ENCODE measurements at regions not wholly inside any gene's neighbourhood (a gene's known extent, or its start where the extent isn't known, plus 50 kb on each side); places are given as distances from the start of the nearest gene placed in this dataset.

DNA sequence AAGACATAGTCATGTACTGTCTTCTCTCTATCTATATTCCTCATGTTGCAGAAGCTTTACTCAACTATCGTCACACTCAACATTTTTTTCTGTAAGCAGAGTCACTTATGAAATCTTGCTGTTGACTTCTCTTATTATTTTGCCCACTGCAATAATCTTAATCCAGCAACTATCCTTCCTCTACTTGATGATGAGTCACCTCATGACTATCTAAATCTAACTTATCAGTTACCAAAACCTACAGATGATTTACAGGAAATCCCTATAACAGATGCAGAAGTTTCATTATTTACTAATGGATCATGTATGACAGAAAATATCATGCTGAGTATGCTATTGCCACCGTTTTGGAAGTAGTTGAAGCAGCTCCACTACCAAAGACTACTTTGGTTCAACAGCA is 378.9 kb downstream of the DUSP10 start:
- H3K9me3 Mint-ChIP-seq (ENCODE audit: unreplicated experiment) = no peaks in the 10 kb centered on the region

GRCh38 chr1:221366495-221367110 is 375.3 kb downstream of the DUSP10 start:
- Mint-ChIP-seq H3K4me1 (ENCODE audit: low read depth, unreplicated experiment) (peaks cover 1% of the 10 kb centered on the region), H3K9me3 (ENCODE audit: unreplicated experiment) (peaks cover 2% of the 10 kb centered on the region), H3K4me3 (ENCODE audit: unreplicated experiment) (no peak overlapping the region), H3K36me3 (ENCODE audit: low read depth, unreplicated experiment) (no peaks in the 10 kb centered on the region), H3K27me3 (ENCODE audit: low read depth, unreplicated experiment) (no peaks in the 10 kb centered on the region), H3K27ac (ENCODE audit: unreplicated experiment) (no peak overlapping the region)
- TF ChIP-seq CTCF (IDR thresholded peaks at IDR 0.05; ENCODE audit: insufficient read depth, low read depth, low read length) (no peak), EZH2 (IDR thresholded peaks at IDR 0.05; ENCODE audit: insufficient read depth, low read length) (no peak)
- Histone ChIP-seq H3K4me3 (ENCODE audit: insufficient read depth, low read depth, low read length) (no peak overlapping the region), H2AFZ (ENCODE audit: low read depth, low read length) (no peak overlapping the region), H3K36me3 (ENCODE audit: insufficient read depth, low read length) (no peaks in the 10 kb centered on the region), H3K79me2 (ENCODE audit: insufficient read depth, low read length) (no peaks in the 10 kb centered on the region), H3K9ac (ENCODE audit: low read length) (no peak overlapping the region), H3K27ac (ENCODE audit: low read depth, low read length) (no peak overlapping the region), H3K4me1 (ENCODE audit: insufficient read depth, low read length) (no peaks in the 10 kb centered on the region), H3K4me2 (ENCODE audit: low read length) (no peak overlapping the region), H3K9me3 (ENCODE audit: insufficient read depth, low read depth, low read length) (no peaks in the 10 kb centered on the region), H3K27me3 (ENCODE audit: insufficient read depth, low read length) (no peaks in the 10 kb centered on the region), H4K20me1 (ENCODE audit: insufficient read depth, low read length) (no peaks in the 10 kb centered on the region)
- FAIRE-seq (no peak), DNase-seq (ENCODE audit: low read depth) (no peak)

More for the DNA sequence above, 378.9 kb downstream of the DUSP10 start:
- H3K27ac Mint-ChIP-seq (ENCODE audit: unreplicated experiment) = no peak overlapping the region
- no peaks in the 10 kb centered on the region for H3K27me3 Mint-ChIP-seq (ENCODE audit: low read depth, unreplicated experiment)
- no peak for DNase-seq (ENCODE audit: low read depth)
- Histone ChIP-seq H3K4me2 (ENCODE audit: low read length) (no peak overlapping the region), H2AFZ (ENCODE audit: low read depth, low read length) (no peak overlapping the region), H3K9me3 (ENCODE audit: insufficient read depth, low read depth, low read length) (no peaks in the 10 kb centered on the region), H4K20me1 (ENCODE audit: insufficient read depth, low read length) (no peaks in the 10 kb centered on the region), H3K27ac (ENCODE audit: low read depth, low read length) (no peak overlapping the region), H3K79me2 (ENCODE audit: insufficient read depth, low read length) (no peaks in the 10 kb centered on the region), H3K4me3 (ENCODE audit: insufficient read depth, low read depth, low read length) (no peak overlapping the region), H3K27me3 (ENCODE audit: insufficient read depth, low read length) (no peaks in the 10 kb centered on the region), H3K9ac (ENCODE audit: low read length) (no peak overlapping the region), H3K4me1 (ENCODE audit: insufficient read depth, low read length) (no peaks in the 10 kb centered on the region), H3K36me3 (ENCODE audit: insufficient read depth, low read length) (no peaks in the 10 kb centered on the region)
- TF ChIP-seq EZH2 (IDR thresholded peaks at IDR 0.05; ENCODE audit: insufficient read depth, low read length) = no peak
- TF ChIP-seq CTCF (IDR thresholded peaks at IDR 0.05; ENCODE audit: insufficient read depth, low read depth, low read length) = no peak
- no peak for FAIRE-seq
- no peaks in the 10 kb centered on the region for H3K4me1 Mint-ChIP-seq (ENCODE audit: low read depth, unreplicated experiment)
- no peak overlapping the region for H3K4me3 Mint-ChIP-seq (ENCODE audit: unreplicated experiment)
- no peaks in the 10 kb centered on the region for H3K36me3 Mint-ChIP-seq (ENCODE audit: low read depth, unreplicated experiment)

GRCh38 chr1:221371705-221372104 is 370.2 kb downstream of the DUSP10 start:
- no peaks in the 10 kb centered on the region for H3K27me3 ChIP-seq (ENCODE audit: insufficient read depth, low read length)
- Mint-ChIP-seq H3K4me1 (ENCODE audit: low read depth, unreplicated experiment) (peaks cover 1% of the 10 kb centered on the region), H3K4me3 (ENCODE audit: unreplicated experiment) (no peak overlapping the region), H3K27ac (ENCODE audit: unreplicated experiment) (no peak overlapping the region), H3K9me3 (ENCODE audit: unreplicated experiment) (peaks cover 2% of the 10 kb centered on the region), H3K36me3 (ENCODE audit: low read depth, unreplicated experiment) (no peaks in the 10 kb centered on the region), H3K27me3 (ENCODE audit: low read depth, unreplicated experiment) (peaks cover 1% of the 10 kb centered on the region)
- no peaks in the 10 kb centered on the region for H4K20me1 ChIP-seq (ENCODE audit: insufficient read depth, low read length)
- no peak for TF ChIP-seq EZH2 (IDR thresholded peaks at IDR 0.05; ENCODE audit: insufficient read depth, low read length)
- H3K4me3 ChIP-seq (ENCODE audit: insufficient read depth, low read depth, low read length) = no peak overlapping the region
- no peak overlapping the region for H2AFZ ChIP-seq (ENCODE audit: low read depth, low read length)
- no peaks in the 10 kb centered on the region for H3K9me3 ChIP-seq (ENCODE audit: insufficient read depth, low read depth, low read length)
- H3K27ac ChIP-seq (ENCODE audit: low read depth, low read length) = no peak overlapping the region
- no peak overlapping the region for H3K9ac ChIP-seq (ENCODE audit: low read length)
- H3K36me3 ChIP-seq (ENCODE audit: insufficient read depth, low read length) = no peaks in the 10 kb centered on the region
- no peaks in the 10 kb centered on the region for H3K4me1 ChIP-seq (ENCODE audit: insufficient read depth, low read length)
- DNase-seq (ENCODE audit: low read depth) (no peak), FAIRE-seq (no peak)
- no peak overlapping the region for H3K4me2 ChIP-seq (ENCODE audit: low read length)
- no peaks in the 10 kb centered on the region for H3K79me2 ChIP-seq (ENCODE audit: insufficient read depth, low read length)

Measured in astrocyte (in vitro differentiated cells and primary cell).